HG02970 (cell line): ENCODE measurements at regions not wholly inside any gene's neighbourhood (a gene's known extent, or its start where the extent isn't known, plus 50 kb on each side); places are given as distances from the start of the nearest gene placed in this dataset.

Source experiments
- ATAC-seq: cut with Tn5 transposase; IDR thresholded peaks from one replicate; pipeline ENCODE4 v1.9.1; 2021; ENCODE audit warnings: mild to moderate bottlenecking, moderate library complexity, moderate number of reproducible peaks; ENCODE audit not compliant: unreplicated experiment, low FRiP score

DNA sequence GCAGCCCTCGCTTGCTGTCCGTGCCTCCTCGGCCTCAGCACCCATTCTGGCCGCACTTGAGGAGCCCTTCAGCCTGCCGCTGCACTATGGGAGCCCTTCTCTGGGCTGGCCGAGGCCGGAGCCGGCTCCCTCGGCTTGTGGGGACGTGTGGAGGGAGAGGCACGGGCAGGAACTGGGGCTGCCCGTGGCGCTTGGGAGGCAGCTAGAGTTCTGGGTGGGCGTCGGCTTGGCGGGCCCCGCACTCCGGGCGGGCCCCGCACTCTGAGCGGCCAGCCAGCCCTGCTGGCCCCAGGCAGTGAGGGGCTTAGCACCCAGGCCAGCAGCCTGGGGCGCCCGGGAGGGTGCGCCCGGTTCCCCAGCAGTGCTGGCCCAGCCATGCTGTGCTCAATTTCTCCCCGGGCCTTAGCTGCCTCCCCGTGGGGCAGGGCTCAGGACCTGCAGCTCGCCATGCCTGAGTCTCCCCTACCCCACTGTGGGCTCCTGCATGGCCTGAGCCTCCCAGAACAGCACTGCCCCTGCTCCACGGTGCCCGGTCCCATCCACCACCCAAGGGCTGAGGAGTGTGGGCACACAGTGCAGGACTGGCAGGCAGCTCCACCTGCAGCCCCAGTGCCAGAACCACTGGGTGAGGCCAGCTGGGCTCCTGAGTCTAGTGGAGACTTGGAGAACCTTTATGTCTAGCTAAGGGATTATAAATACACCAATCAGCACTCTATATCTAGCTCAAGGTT is 240.0 kb upstream of the PRR20A start:
- no peak for ATAC-seq

DNA sequence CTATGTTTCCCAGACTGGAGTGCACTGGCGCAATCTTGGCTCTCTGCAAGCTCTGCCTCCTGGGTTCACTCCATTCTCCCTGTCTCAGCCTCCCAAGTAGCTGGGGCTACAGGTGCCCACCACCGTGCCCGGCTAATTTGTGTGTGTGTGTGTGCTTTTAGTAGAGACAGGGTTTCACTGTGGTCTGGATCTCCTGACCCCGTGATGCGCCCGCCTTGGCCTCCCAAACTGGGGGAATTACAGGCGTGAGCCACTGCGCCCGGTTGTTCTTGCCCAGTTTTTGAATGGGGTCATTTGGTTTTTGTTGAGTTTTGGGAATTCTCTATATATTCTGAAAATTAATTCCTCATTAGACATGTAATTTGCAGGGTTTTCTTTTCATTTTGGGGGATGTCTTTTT is 238.4 kb upstream of the PRR20A start:
- ATAC-seq: no peak

DNA sequence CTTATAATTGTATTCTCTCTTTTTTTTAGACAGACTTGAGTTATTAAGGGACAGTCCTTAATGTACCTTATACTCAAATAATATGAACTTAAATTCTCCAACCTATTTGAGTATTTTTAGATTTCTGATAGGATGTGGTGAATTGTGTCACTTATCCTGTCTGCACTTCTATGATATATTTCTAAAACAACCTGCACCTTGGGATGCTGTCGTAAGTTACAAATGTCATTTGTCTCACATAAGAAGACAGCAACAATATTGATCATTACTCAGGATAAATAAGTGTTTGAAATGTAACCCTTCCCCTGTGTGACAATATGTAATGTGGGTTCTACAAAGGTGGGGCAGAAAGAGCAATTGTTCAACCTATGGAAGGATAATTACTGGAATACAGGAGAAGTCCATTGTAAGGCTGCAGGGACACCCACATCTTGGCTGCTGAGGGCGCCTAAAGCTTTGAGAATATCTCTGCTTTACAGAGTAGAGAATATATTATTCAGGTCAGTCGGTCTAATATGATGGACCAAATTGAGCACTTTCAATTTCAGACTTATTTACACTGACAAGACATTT is 236.9 kb upstream of the PRR20A start:
- ATAC-seq: no peak

DNA sequence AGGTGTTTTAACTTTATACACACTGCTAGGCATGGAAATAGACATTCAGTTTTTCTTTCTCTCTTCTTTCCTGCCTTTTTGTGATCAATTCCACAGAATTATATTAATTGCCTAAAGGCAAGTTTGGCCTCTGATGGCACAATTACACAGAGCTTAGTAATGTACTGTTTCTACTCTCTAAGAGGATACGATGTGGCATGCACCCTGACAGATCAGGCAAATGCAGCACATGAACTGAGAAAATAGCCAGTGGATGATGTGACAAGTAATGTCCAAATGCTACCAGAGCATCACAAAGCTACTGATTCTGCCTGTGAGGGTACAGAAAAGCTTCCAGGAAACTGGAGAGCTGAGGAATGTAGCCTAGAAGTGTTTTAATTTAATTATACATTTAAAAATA is 233.8 kb upstream of the PRR20A start:
- ATAC-seq: no peak

GRCh38 chr13:56907766-56908165 is 233.0 kb upstream of the PRR20A start:
- ATAC-seq: no peak

- ATAC-seq: no peak
Observed at GRCh38 chr13:56909896-56910600, 230.7 kb upstream of the PRR20A start.

DNA sequence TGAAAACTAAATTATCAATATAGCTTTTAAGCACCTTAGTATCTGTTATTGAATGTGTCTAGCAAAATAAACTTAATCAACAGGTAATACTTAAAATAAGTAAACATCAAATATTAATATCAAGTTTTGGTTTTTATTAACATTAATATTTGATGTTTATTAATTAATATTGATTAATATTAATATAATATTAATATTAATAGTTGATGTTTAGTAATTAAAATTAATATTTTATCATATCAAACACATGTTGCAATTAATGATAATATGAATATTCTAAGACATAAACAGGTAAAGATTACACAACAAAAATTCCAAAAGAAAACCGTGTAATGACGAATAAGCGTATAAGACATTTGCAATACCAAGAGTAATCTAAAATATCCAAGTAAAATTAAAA is 222.8 kb upstream of the PRR20A start:
- no peak for ATAC-seq

- no peak for ATAC-seq
Observed at GRCh38 chr13:56923626-56924140, 217.0 kb upstream of the PRR20A start.

- no peak for ATAC-seq
Observed at GRCh38 chr13:56924401-56924800, 216.3 kb upstream of the PRR20A start.

DNA sequence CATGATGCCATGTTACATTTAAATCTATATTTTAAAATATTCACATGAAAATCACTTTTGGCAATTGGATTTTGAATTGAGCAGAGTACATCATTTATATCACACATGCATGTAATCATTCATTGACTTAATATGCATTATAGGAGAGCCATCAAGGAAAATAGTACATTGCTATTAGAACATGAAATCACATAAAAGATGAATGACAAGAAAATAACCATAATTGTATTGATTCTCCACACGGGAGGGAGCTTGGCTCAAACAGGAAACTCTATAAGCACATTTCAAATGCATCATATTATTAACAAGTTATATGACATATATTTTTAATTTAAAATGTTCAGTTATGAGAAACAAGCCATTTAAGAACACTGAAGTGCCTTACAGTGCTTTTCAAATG is 208.6 kb upstream of the PRR20A start:
- no peak for ATAC-seq

DNA sequence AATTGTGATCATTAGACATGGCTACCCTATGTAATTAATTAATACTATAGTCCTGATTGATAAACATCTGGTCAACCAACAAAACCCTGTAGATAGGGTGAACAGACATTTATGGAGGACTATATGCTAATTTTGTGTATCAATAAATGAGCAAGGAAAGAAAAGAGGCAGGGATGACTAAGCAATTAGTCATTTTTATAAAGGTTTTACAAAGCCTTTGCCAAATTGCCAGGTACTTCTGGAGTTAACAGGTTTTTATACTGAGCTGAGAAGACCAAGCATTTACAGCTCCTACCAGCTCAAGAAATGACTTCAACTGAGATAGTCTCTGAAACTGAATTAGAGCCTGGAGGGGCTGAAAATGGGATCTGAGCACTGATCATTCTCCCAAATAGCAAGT is 186.8 kb upstream of the PRR20A start:
- no peak for ATAC-seq

DNA sequence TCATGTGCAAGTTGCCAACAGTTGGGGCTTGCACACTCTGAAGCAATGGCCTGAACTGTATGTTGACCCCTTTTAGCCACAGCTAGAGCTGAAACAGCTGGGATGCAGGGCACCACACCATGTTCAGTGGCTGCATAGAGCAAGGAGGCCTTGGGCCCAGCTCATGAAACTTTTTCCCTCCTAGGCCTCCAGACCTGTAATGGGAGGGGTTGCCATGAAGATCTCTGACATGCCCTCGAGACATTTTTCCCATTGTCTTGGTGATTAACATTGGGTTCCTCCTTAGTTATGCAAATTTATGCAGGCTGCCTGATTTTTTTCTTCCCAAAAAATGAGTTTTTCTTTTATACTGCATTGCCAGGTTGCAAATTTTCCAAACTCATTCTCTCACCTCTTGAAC is 165.1 kb upstream of the PRR20A start:
- ATAC-seq: no peak

DNA sequence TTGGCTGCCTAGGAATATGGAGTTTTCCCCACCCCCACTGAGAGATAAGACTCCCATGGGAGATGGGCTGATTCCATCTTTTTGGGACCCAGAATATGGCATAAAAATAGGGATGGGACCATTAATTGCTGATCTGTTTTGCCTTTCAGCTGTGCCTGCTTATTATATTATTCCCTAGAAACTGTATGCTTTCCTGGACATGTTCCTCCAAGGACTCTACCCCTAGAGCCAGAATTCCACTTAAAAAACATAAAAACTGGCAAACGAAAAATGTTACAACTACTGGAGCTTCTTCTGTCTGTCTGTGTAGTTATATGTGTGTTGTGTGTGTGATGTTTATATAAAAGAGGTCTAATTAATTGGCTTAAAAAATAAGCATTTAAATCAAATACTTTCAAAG is 159.9 kb upstream of the PRR20A start:
- ATAC-seq: no peak

- no peak for ATAC-seq
Observed at GRCh38 chr13:56986121-56986520, 154.6 kb upstream of the PRR20A start.

DNA sequence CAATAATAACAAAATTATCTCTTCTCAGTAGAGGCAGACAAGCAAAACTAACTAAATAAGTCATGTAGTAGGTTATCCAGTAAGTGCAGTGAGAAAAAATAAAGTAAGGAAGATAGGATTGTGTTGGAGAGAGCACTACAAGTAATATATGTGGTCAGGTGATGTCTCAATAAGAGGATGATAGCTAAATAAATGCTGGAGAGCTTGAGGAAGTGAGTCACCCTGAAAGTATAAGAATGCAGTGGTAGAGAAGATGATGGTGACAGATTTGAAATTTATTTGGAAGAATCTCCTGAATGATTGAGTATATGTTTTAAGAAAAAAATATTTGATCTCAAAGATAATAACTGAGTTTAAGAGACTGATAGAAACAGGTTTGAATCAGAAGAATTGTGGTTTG is 152.2 kb upstream of the PRR20A start:
- no peak for ATAC-seq

- ATAC-seq: no peak
Observed at GRCh38 chr13:57003682-57004081, 137.0 kb upstream of the PRR20A start.

- ATAC-seq: no peak
Observed at GRCh38 chr13:57017357-57017756, 123.4 kb upstream of the PRR20A start.

DNA sequence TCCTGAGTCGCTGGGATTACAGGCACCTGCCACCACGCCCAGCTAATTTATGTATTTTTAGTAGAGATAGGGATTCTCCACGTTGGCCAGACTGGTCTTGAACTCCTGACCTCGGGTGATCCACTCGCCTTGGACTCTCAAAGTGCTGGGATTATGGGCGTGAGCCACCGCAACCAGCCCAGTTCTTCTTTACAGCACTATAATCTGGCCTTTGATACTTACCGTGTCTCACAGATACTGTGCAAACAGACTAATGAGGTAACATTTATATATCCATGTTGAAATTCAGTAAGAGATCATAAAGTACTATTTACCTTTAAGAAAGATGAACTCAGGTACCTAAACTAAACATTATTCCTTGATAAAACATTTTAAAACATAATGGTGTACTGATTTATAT is 121.8 kb upstream of the PRR20A start:
- no peak for ATAC-seq

GRCh38 chr13:57030671-57031070 is 110.0 kb upstream of the PRR20A start:
- ATAC-seq: no peak

- no peak for ATAC-seq
Observed at GRCh38 chr13:57036290-57036689, 104.4 kb upstream of the PRR20A start.

- no peak for ATAC-seq
Observed at GRCh38 chr13:57044910-57045309, 95.8 kb upstream of the PRR20A start.
